ENCODE measurements at regions not wholly inside any gene's neighbourhood (a gene's known extent, or its start where the extent isn't known, plus 50 kb on each side); places are given as distances from the start of the nearest gene placed in this dataset.

GRCh38 chr4:187193141-187193540 lies 469.5 kb upstream of the FAT1 start:
- no peak for DNase-seq

- DNase-seq = no peak
Observed at GRCh38 chr4:187204389-187204918, 480.8 kb upstream of the FAT1 start.

GRCh38 chr4:187207931-187208330 lies 484.3 kb upstream of the FAT1 start:
- DNase-seq = no peak

- DNase-seq = no peak
Observed at GRCh38 chr4:187208651-187209050, 485.0 kb upstream of the FAT1 start.

GRCh38 chr4:187209921-187210613 lies 486.4 kb upstream of the FAT1 start:
- DNase-seq = peak; percentile 83

GRCh38 chr4:187212446-187213080 lies 488.9 kb upstream of the FAT1 start:
- DNase-seq = no peak

- no peak for DNase-seq
Observed at GRCh38 chr4:187215438-187215837, 491.8 kb upstream of the FAT1 start.

GRCh38 chr4:187218705-187219245 lies 495.1 kb upstream of the FAT1 start:
- DNase-seq = no peak

GRCh38 chr4:187224560-187224959 lies 500.9 kb upstream of the FAT1 start:
- DNase-seq = no peak

- no peak for DNase-seq
Observed at GRCh38 chr4:187227907-187228704, 504.4 kb upstream of the FAT1 start.

GRCh38 chr4:187232196-187232595 lies 508.5 kb upstream of the FAT1 start:
- DNase-seq = no peak

- DNase-seq = no peak
Observed at GRCh38 chr4:187232796-187233195, 509.1 kb upstream of the FAT1 start.

- DNase-seq = no peak
Observed at GRCh38 chr4:187235456-187236170, 512.0 kb upstream of the FAT1 start.

- no peak for DNase-seq
Observed at GRCh38 chr4:187236209-187236890, 512.7 kb upstream of the FAT1 start.

GRCh38 chr4:187238646-187239045 lies 515.0 kb upstream of the FAT1 start:
- DNase-seq = no peak

GRCh38 chr4:187251896-187252295 lies 528.2 kb upstream of the FAT1 start:
- no peak for DNase-seq

- DNase-seq = no peak
Observed at GRCh38 chr4:187256897-187257296, 533.2 kb upstream of the FAT1 start.

- no peak for DNase-seq
Observed at GRCh38 chr4:187258651-187259401, 535.2 kb upstream of the FAT1 start.

GRCh38 chr4:187268940-187269339 lies 545.3 kb upstream of the FAT1 start:
- no peak for DNase-seq

- DNase-seq = no peak
Observed at GRCh38 chr4:187270154-187270553, 546.5 kb upstream of the FAT1 start.

GRCh38 chr4:187271848-187272247 lies 548.2 kb upstream of the FAT1 start:
- no peak for DNase-seq

All from DMS153 (cell line).